ENCODE measurements at regions not wholly inside any gene's neighbourhood (a gene's known extent, or its start where the extent isn't known, plus 50 kb on each side); places are given as distances from the start of the nearest gene placed in this dataset.

- TF ChIP-seq EP300 (IDR thresholded peaks at IDR 0.05) (no peak), POLR2A (IDR thresholded peaks at IDR 0.05) (no peak), CTCF (IDR thresholded peaks at IDR 0.05) (no peak)
- Histone ChIP-seq H3K27me3 (no peaks in the 10 kb centered on the region), H3K36me3 (no peaks in the 10 kb centered on the region), H3K27ac (no peak overlapping the region), H3K4me3 (no peak overlapping the region), H3K4me1 (no peaks in the 10 kb centered on the region), H3K9me3 (no peaks in the 10 kb centered on the region)
- no peak for DNase-seq (ENCODE audit: low spot score in 2 of 2)
- 63 to 71% methylated on average over 3 of the region's 3 CpGs for WGBS, 2 donors
Measured at GRCh38 chr4:14293582-14293981, 666.1 kb upstream of the BOD1L1 start.

GRCh38 chr4:14294611-14295010 lies 667.1 kb upstream of the BOD1L1 start:
- Histone ChIP-seq H3K9me3 (no peaks in the 10 kb centered on the region), H3K4me1 (no peaks in the 10 kb centered on the region), H3K27ac (no peak overlapping the region), H3K4me3 (no peak overlapping the region), H3K27me3 (no peaks in the 10 kb centered on the region), H3K36me3 (no peaks in the 10 kb centered on the region)
- no peak for TF ChIP-seq POLR2A (IDR thresholded peaks at IDR 0.05)
- TF ChIP-seq CTCF (IDR thresholded peaks at IDR 0.05) = no peak
- WGBS, 2 donors = 31 to 53% methylated on average over 2 of the region's 2 CpGs
- no peak for DNase-seq (ENCODE audit: low spot score in 2 of 2)

- Histone ChIP-seq H3K9me3 (no peaks in the 10 kb centered on the region), H3K27me3 (no peaks in the 10 kb centered on the region), H3K4me1 (no peaks in the 10 kb centered on the region), H3K27ac (no peak overlapping the region), H3K36me3 (no peaks in the 10 kb centered on the region), H3K4me3 (no peak overlapping the region)
- DNase-seq (ENCODE audit: low spot score in 2 of 2) = no peak
- 85% methylated on average over 2 of the region's 2 CpGs for WGBS, 2 donors
- no peak for TF ChIP-seq CTCF (IDR thresholded peaks at IDR 0.05)
- TF ChIP-seq EP300 (IDR thresholded peaks at IDR 0.05) = no peak
- TF ChIP-seq POLR2A (IDR thresholded peaks at IDR 0.05) = no peak
Measured at GRCh38 chr4:14299166-14299565, 671.6 kb upstream of the BOD1L1 start.

GRCh38 chr4:14302021-14302420 lies 674.5 kb upstream of the BOD1L1 start:
- H3K4me1 ChIP-seq = no peaks in the 10 kb centered on the region
- no peaks in the 10 kb centered on the region for H3K9me3 ChIP-seq
- no peak for DNase-seq (ENCODE audit: low spot score in 2 of 2)
- TF ChIP-seq POLR2A (IDR thresholded peaks at IDR 0.05) (no peak), EP300 (IDR thresholded peaks at IDR 0.05) (no peak), CTCF (IDR thresholded peaks at IDR 0.05) (no peak)
- no peaks in the 10 kb centered on the region for H3K36me3 ChIP-seq
- no peaks in the 10 kb centered on the region for H3K27me3 ChIP-seq
- H3K4me3 ChIP-seq = no peak overlapping the region
- H3K27ac ChIP-seq = no peak overlapping the region

- DNase-seq (ENCODE audit: low spot score in 2 of 2) = no peak
- 52 to 64% methylated on average over 3 of the region's 3 CpGs for WGBS, 2 donors
- Histone ChIP-seq H3K36me3 (no peaks in the 10 kb centered on the region), H3K27me3 (no peaks in the 10 kb centered on the region), H3K9me3 (no peaks in the 10 kb centered on the region), H3K4me3 (no peak overlapping the region), H3K27ac (no peak overlapping the region), H3K4me1 (no peaks in the 10 kb centered on the region)
- TF ChIP-seq EP300 (IDR thresholded peaks at IDR 0.05) = no peak
- no peak for TF ChIP-seq POLR2A (IDR thresholded peaks at IDR 0.05)
- no peak for TF ChIP-seq CTCF (IDR thresholded peaks at IDR 0.05)
Measured at GRCh38 chr4:14303856-14304255, 676.3 kb upstream of the BOD1L1 start.

Measured in tibial nerve (tissue), 4 donors.